WTC11 (cell line): ENCODE measurements at regions not wholly inside any gene's neighbourhood (a gene's known extent, or its start where the extent isn't known, plus 50 kb on each side); places are given as distances from the start of the nearest gene placed in this dataset.
A peak's percentile ranks its signal among the peaks of the same experiment; 100 is the strongest.

Experiments used
- ATAC-seq: fragments of 200-7000 bp; cut with Tn5 transposase; 2 replicates; pipeline ENCODE4 v1.10.0; 2021; ENCODE audit warnings: mild to moderate bottlenecking, moderate library complexity
- CTCF ChIA-PET: fragments of 300-600 bp; sonication (Branson Sonifier 250); formaldehyde crosslinking; loops from one replicate; lab custom pipeline; 2021; ENCODE audit warnings: antibody characterized with exemption; lab: Charles Lee
- POLR2A ChIA-PET: fragments of 350-600 bp; sonication (Branson Sonifier 250); formaldehyde crosslinking; loops from one replicate; lab custom pipeline; 2021; ENCODE audit warnings: antibody characterized with exemption; lab: Charles Lee
- DNase-seq: peaks from one replicate; pipeline ENCODE4 v3.0.0; 2021; ENCODE audit warnings: low spot score
- H3K27ac Mint-ChIP-seq: 2 replicates; pipeline ENCODE4 v1.8.0; 2021; ENCODE audit warnings: mixed read lengths
- H3K27me3 Mint-ChIP-seq: 2 replicates; pipeline ENCODE4 v1.8.0; 2021; ENCODE audit warnings: low read depth, mild to moderate bottlenecking, moderate library complexity, mixed read lengths
- H3K36me3 Mint-ChIP-seq: 2 replicates; pipeline ENCODE4 v1.8.0; 2021; ENCODE audit warnings: mixed read lengths
- H3K4me1 Mint-ChIP-seq: 2 replicates; pipeline ENCODE4 v1.8.0; 2022; ENCODE audit warnings: mixed read lengths
- H3K4me3 Mint-ChIP-seq: 2 replicates; pipeline ENCODE4 v1.8.0; 2021; ENCODE audit warnings: mild to moderate bottlenecking, moderate library complexity, mixed read lengths
- H3K9me3 Mint-ChIP-seq: 2 replicates; pipeline ENCODE4 v1.8.0; 2021; ENCODE audit warnings: mixed read lengths
- ATF1 ChIP-seq: sonication (generic); formaldehyde crosslinking; IDR thresholded peaks from 2 replicates; pipeline ENCODE4 v1.8.1; 2023; ENCODE audit warnings: mild to moderate bottlenecking, moderate library complexity, missing genetic modification reagents
- CREM ChIP-seq: sonication (generic); formaldehyde crosslinking; IDR thresholded peaks from 2 replicates; pipeline ENCODE4 v1.8.1; 2022; ENCODE audit warnings: mild to moderate bottlenecking, missing genetic modification reagents, moderate library complexity
- ELF4 ChIP-seq: sonication (generic); formaldehyde crosslinking; IDR thresholded peaks from 2 replicates; pipeline ENCODE4 v1.8.1; 2022; ENCODE audit warnings: low read depth, mild to moderate bottlenecking, moderate library complexity, missing genetic modification reagents
- EMX1 ChIP-seq: fragments of 250-450 bp; sonication (Bioruptor Pico); IDR thresholded peaks from 2 replicates; pipeline ENCODE4 v1.8.0; 2021; ENCODE audit warnings: mild to moderate bottlenecking
- MYBL2 ChIP-seq: sonication (generic); formaldehyde crosslinking; IDR thresholded peaks from 2 replicates; pipeline ENCODE4 v1.8.1; 2023; ENCODE audit warnings: mild to moderate bottlenecking, moderate library complexity, missing genetic modification reagents
- USF1 ChIP-seq: sonication (generic); formaldehyde crosslinking; IDR thresholded peaks from 2 replicates; pipeline ENCODE4 v1.8.0; 2022; ENCODE audit warnings: mild to moderate bottlenecking, missing genetic modification reagents
- ZNF138 ChIP-seq: sonication (generic); formaldehyde crosslinking; conservative IDR thresholded peaks from 2 replicates; pipeline ENCODE4 v1.8.1; 2022; ENCODE audit warnings: mild to moderate bottlenecking, moderate library complexity, missing genetic modification reagents
- ZNF423 ChIP-seq: fragments of 250-450 bp; sonication (Bioruptor Pico); IDR thresholded peaks from 2 replicates; pipeline ENCODE4 v2.1.2; 2022; ENCODE audit warnings: mild to moderate bottlenecking, moderate library complexity
- TF ChIP-seq, protein P1 (sequence below): fragments of 250-450 bp; sonication (Bioruptor Pico); conservative IDR thresholded peaks from 2 replicates; pipeline ENCODE4 v1.9.0; 2021; ENCODE audit warnings: mild to moderate bottlenecking
- TF ChIP-seq, protein P2 (sequence below): fragments of 200-600 bp; IDR thresholded peaks from 2 replicates; pipeline ENCODE4 v1.8.0; 2022; ENCODE audit warnings: antibody characterized with exemption
- TF ChIP-seq, protein P3 (sequence below): fragments of 250-450 bp; sonication (Bioruptor Pico); IDR thresholded peaks from 2 replicates; pipeline ENCODE4 v1.9.0; 2021; ENCODE audit warnings: mild to moderate bottlenecking, borderline replicate concordance
- TF ChIP-seq, protein P4 (sequence below): sonication (generic); formaldehyde crosslinking; IDR thresholded peaks from 2 replicates; pipeline ENCODE4 v1.8.0; 2022; ENCODE audit warnings: missing genetic modification reagents
- TF ChIP-seq, protein P5 (sequence below): sonication (generic); formaldehyde crosslinking; IDR thresholded peaks from 2 replicates; pipeline ENCODE4 v1.8.1; 2023; ENCODE audit warnings: mild to moderate bottlenecking, moderate library complexity, missing genetic modification reagents

GRCh38 chr16:52312716-52313115 is 234.2 kb downstream of the TOX3 start:
- CTCF ChIA-PET, result no interaction called here
- H3K9me3 Mint-ChIP-seq, result peaks cover 7% of the 10 kb centered on the region
- ATAC-seq (no peak), DNase-seq (no peak)
- H3K4me1 Mint-ChIP-seq, result peaks cover 33% of the 10 kb centered on the region
- TF ChIP-seq, protein P1, sequence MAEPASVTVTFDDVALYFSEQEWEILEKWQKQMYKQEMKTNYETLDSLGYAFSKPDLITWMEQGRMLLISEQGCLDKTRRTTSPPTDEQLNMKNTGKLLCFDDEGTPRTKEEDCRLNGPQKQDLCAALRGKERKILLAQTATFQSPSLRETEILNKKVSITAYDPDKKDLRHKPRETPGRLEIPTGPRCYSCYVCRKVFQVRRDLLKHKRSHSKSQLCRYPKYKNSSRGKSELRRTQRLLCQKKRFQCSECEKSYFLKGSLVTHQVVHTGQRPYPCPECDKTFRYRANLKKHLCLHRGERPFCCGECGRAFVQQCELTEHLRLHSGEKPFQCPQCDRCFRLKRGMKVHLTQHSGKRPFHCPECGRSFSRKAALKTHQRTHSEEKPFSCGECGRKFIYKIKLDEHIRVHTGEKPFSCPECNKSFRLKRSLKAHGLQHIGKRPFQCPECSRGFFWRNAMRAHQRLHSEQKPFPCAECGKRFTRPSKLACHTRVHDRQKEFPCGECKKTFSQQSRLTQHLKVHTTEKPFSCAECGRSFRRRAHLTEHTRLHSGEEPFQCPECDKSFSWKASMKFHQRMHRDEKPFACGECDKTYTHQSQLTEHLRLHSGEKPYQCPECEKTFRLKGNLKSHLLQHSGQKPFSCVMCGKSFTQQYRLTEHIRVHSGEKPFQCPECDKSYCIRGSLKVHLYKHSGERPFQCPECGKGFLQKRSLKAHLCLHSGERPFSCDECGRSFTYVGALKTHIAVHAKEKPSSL (CRISPR knock-in tag), result no peak
- TF ChIP-seq ATF1 (CRISPR knock-in tag), result no peak
- POLR2A ChIA-PET, result no interaction called here
- no peaks in the 10 kb centered on the region; the same call in 1 of the 2 replicates for H3K27me3 Mint-ChIP-seq
- no peaks in the 10 kb centered on the region for H3K36me3 Mint-ChIP-seq
- H3K27ac Mint-ChIP-seq, result no peak overlapping the region
- no peak overlapping the region for H3K4me3 Mint-ChIP-seq

DNA sequence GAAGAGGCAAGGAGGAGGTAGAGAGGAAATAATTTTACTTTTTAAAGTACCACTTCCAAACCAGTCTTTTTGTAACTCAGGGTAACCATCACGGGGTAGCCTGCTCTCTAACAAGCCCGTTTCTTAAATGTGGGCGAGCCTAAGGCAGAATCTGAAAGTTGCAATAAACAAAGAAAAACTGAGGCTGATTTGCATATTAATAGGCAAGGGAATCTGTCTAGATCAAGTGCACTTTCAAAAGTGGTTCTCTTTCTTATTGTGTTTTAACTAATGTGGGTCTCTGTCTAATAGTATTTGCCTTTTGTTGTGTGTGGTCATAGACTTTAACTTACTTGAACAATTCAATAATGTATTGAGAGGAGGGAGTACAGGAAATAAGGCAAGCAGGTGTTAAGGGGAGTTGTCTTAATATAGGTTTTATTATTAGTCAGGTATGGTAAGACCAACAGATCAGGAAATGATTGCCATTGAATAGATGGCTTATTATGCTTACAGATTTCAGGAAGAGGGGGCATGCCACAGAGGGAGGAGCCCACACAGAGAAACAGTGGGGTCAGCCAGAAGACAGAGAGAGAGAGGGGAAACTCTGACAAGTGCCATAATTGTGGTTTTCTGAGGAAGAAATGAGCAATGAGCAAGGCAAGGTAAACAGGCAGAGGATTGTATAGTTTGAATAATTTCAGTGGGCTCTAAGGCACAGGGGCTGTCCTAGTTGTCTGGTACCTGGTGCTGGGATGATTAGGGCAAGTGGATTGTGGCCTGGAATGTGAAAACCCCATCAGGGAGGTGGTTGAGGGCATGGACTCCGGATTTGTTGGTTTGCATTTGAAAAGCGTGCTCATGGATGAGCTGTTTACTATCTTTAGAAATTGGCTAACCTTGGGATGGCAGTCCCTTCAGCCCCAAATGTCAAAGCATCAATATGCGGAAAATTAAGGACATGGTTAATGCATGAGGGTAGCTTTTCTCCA is 237.2 kb downstream of the TOX3 start:
- CTCF ChIA-PET, result no interaction called here
- TF ChIP-seq ZNF423 (CRISPR knock-in tag) (no peak), ATF1 (CRISPR knock-in tag) (no peak), CREM (CRISPR knock-in tag) (no peak), MYBL2 (CRISPR knock-in tag) (no peak), ELF4 (CRISPR knock-in tag) (no peak), USF1 (CRISPR knock-in tag) (no peak), EMX1 (CRISPR knock-in tag) (no peak), ZNF138 (CRISPR knock-in tag) (no peak)
- TF ChIP-seq, protein P2, sequence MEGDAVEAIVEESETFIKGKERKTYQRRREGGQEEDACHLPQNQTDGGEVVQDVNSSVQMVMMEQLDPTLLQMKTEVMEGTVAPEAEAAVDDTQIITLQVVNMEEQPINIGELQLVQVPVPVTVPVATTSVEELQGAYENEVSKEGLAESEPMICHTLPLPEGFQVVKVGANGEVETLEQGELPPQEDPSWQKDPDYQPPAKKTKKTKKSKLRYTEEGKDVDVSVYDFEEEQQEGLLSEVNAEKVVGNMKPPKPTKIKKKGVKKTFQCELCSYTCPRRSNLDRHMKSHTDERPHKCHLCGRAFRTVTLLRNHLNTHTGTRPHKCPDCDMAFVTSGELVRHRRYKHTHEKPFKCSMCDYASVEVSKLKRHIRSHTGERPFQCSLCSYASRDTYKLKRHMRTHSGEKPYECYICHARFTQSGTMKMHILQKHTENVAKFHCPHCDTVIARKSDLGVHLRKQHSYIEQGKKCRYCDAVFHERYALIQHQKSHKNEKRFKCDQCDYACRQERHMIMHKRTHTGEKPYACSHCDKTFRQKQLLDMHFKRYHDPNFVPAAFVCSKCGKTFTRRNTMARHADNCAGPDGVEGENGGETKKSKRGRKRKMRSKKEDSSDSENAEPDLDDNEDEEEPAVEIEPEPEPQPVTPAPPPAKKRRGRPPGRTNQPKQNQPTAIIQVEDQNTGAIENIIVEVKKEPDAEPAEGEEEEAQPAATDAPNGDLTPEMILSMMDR, result no peak
- TF ChIP-seq, protein P3, sequence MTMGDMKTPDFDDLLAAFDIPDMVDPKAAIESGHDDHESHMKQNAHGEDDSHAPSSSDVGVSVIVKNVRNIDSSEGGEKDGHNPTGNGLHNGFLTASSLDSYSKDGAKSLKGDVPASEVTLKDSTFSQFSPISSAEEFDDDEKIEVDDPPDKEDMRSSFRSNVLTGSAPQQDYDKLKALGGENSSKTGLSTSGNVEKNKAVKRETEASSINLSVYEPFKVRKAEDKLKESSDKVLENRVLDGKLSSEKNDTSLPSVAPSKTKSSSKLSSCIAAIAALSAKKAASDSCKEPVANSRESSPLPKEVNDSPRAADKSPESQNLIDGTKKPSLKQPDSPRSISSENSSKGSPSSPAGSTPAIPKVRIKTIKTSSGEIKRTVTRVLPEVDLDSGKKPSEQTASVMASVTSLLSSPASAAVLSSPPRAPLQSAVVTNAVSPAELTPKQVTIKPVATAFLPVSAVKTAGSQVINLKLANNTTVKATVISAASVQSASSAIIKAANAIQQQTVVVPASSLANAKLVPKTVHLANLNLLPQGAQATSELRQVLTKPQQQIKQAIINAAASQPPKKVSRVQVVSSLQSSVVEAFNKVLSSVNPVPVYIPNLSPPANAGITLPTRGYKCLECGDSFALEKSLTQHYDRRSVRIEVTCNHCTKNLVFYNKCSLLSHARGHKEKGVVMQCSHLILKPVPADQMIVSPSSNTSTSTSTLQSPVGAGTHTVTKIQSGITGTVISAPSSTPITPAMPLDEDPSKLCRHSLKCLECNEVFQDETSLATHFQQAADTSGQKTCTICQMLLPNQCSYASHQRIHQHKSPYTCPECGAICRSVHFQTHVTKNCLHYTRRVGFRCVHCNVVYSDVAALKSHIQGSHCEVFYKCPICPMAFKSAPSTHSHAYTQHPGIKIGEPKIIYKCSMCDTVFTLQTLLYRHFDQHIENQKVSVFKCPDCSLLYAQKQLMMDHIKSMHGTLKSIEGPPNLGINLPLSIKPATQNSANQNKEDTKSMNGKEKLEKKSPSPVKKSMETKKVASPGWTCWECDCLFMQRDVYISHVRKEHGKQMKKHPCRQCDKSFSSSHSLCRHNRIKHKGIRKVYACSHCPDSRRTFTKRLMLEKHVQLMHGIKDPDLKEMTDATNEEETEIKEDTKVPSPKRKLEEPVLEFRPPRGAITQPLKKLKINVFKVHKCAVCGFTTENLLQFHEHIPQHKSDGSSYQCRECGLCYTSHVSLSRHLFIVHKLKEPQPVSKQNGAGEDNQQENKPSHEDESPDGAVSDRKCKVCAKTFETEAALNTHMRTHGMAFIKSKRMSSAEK (CRISPR knock-in tag), result no peak
- TF ChIP-seq, protein P4, sequence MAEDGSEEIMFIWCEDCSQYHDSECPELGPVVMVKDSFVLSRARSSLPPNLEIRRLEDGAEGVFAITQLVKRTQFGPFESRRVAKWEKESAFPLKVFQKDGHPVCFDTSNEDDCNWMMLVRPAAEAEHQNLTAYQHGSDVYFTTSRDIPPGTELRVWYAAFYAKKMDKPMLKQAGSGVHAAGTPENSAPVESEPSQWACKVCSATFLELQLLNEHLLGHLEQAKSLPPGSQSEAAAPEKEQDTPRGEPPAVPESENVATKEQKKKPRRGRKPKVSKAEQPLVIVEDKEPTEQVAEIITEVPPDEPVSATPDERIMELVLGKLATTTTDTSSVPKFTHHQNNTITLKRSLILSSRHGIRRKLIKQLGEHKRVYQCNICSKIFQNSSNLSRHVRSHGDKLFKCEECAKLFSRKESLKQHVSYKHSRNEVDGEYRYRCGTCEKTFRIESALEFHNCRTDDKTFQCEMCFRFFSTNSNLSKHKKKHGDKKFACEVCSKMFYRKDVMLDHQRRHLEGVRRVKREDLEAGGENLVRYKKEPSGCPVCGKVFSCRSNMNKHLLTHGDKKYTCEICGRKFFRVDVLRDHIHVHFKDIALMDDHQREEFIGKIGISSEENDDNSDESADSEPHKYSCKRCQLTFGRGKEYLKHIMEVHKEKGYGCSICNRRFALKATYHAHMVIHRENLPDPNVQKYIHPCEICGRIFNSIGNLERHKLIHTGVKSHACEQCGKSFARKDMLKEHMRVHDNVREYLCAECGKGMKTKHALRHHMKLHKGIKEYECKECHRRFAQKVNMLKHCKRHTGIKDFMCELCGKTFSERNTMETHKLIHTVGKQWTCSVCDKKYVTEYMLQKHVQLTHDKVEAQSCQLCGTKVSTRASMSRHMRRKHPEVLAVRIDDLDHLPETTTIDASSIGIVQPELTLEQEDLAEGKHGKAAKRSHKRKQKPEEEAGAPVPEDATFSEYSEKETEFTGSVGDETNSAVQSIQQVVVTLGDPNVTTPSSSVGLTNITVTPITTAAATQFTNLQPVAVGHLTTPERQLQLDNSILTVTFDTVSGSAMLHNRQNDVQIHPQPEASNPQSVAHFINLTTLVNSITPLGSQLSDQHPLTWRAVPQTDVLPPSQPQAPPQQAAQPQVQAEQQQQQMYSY, result no peak
- TF ChIP-seq, protein P5, sequence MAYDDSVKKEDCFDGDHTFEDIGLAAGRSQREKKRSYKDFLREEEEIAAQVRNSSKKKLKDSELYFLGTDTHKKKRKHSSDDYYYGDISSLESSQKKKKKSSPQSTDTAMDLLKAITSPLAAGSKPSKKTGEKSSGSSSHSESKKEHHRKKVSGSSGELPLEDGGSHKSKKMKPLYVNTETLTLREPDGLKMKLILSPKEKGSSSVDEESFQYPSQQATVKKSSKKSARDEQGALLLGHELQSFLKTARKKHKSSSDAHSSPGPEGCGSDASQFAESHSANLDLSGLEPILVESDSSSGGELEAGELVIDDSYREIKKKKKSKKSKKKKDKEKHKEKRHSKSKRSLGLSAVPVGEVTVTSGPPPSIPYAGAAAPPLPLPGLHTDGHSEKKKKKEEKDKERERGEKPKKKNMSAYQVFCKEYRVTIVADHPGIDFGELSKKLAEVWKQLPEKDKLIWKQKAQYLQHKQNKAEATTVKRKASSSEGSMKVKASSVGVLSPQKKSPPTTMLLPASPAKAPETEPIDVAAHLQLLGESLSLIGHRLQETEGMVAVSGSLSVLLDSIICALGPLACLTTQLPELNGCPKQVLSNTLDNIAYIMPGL (CRISPR knock-in tag), result no peak
- H3K4me3 Mint-ChIP-seq, result no peak overlapping the region
- H3K9me3 Mint-ChIP-seq, result peaks cover 2% of the 10 kb centered on the region
- no peak overlapping the region; the same call in 1 of the 2 replicates for H3K27ac Mint-ChIP-seq
- ATAC-seq (peak; percentile 70), DNase-seq (no peak)
- peaks cover 33% of the 10 kb centered on the region for H3K4me1 Mint-ChIP-seq
- H3K27me3 Mint-ChIP-seq, result no peaks in the 10 kb centered on the region
- POLR2A ChIA-PET, result interaction anchor here (0.8 kb wide), 1 partner anchor 73 kb away, joined by 3 read pairs; no protein-coding TSS in a partner anchor
- H3K36me3 Mint-ChIP-seq, result no peaks in the 10 kb centered on the region
